Loucy (cell line): ENCODE measurements at regions not wholly inside any gene's neighbourhood (a gene's known extent, or its start where the extent isn't known, plus 50 kb on each side); places are given as distances from the start of the nearest gene placed in this dataset.
A peak's percentile ranks its signal among the peaks of the same experiment; 100 is the strongest.

Experiments
- H2AFZ ChIP-seq: fragments of 200-600 bp; sonication (generic); 2 replicates; pipeline ENCODE4 v1.6.0; 2016; ENCODE audit warnings: antibody characterized with exemption, mild to moderate bottlenecking, low read length, moderate library complexity
- H3F3A ChIP-seq: fragments of 200-600 bp; 2 replicates; pipeline ENCODE4 v1.6.0; 2016; ENCODE audit warnings: antibody characterized with exemption, low read depth, mild to moderate bottlenecking
- H3K27me3 ChIP-seq: fragments of 200-600 bp; sonication (generic); 2 replicates; pipeline ENCODE4 v1.6.1; 2014; ENCODE audit warnings: low read length, mild to moderate bottlenecking; ENCODE audit not compliant: insufficient read depth, poor library complexity, severe bottlenecking
- H3K36me3 ChIP-seq: fragments of 200-600 bp; sonication (generic); 2 replicates; pipeline ENCODE4 v1.6.1; 2016; ENCODE audit warnings: low read length; ENCODE audit not compliant: insufficient read depth
- H3K4me1 ChIP-seq: fragments of 200-600 bp; sonication (generic); 2 replicates; pipeline ENCODE4 v1.5.1; 2014; ENCODE audit warnings: low read length, mild to moderate bottlenecking; ENCODE audit not compliant: insufficient read depth, poor library complexity, severe bottlenecking
- H3K4me2 ChIP-seq: fragments of 200-600 bp; sonication (generic); 2 replicates; pipeline ENCODE4 v1.6.0; 2014; ENCODE audit warnings: antibody characterized with exemption, low read length, low read depth, mild to moderate bottlenecking; ENCODE audit not compliant: poor library complexity, severe bottlenecking
- H3K4me3 ChIP-seq: fragments of 200-600 bp; sonication (generic); 2 replicates; pipeline ENCODE4 v1.5.1; 2014; ENCODE audit warnings: low read length, mild to moderate bottlenecking, mixed read lengths; ENCODE audit not compliant: poor library complexity, severe bottlenecking
- H3K79me2 ChIP-seq: fragments of 200-600 bp; sonication (generic); 2 replicates; pipeline ENCODE4 v1.6.1; 2014; ENCODE audit warnings: low read length; ENCODE audit not compliant: insufficient read depth
- H3K9ac ChIP-seq: fragments of 200-600 bp; sonication (generic); 2 replicates; pipeline ENCODE4 v1.6.0; 2014; ENCODE audit warnings: mild to moderate bottlenecking, low read depth, low read length, moderate library complexity; ENCODE audit not compliant: poor library complexity, severe bottlenecking
- H3K9me2 ChIP-seq: fragments of 200-600 bp; sonication (generic); replicated peaks from 2 replicates; pipeline ENCODE4 v1.6.1; 2016; ENCODE audit warnings: low read depth, low read length, mixed read lengths
- H3K9me3 ChIP-seq: fragments of 200-600 bp; sonication (generic); 2 replicates; pipeline ENCODE4 v1.6.1; 2014; ENCODE audit warnings: mild to moderate bottlenecking, antibody characterized with exemption, low read length, low read depth; ENCODE audit not compliant: insufficient read depth
- H4K20me1 ChIP-seq: fragments of 200-600 bp; sonication (generic); 2 replicates; pipeline ENCODE4 v1.6.0; 2014; ENCODE audit warnings: antibody characterized with exemption, low read length, mild to moderate bottlenecking; ENCODE audit not compliant: insufficient read depth, poor library complexity, severe bottlenecking
- CTCF ChIP-seq: fragments of 200-600 bp; sonication (generic); conservative IDR thresholded peaks from 2 replicates; pipeline ENCODE4 v1.5.1; 2014; ENCODE audit warnings: mild to moderate bottlenecking, antibody characterized with exemption, low read length
- EZH2phosphoT487 ChIP-seq: fragments of 200-600 bp; IDR thresholded peaks from 2 replicates; pipeline ENCODE4 v1.6.1; 2018; ENCODE audit warnings: antibody characterized with exemption, mild to moderate bottlenecking, moderate library complexity, borderline replicate concordance

- H3K4me2 ChIP-seq, result no peak overlapping the region
- H3K79me2 ChIP-seq, result no peaks in the 10 kb centered on the region
- H2AFZ ChIP-seq, result no peak overlapping the region
- TF ChIP-seq EZH2phosphoT487, result no peak
- TF ChIP-seq CTCF, result no peak
- H3F3A ChIP-seq, result no peaks in the 10 kb centered on the region
- no peak overlapping the region for H3K4me3 ChIP-seq
- no peaks in the 10 kb centered on the region for H3K27me3 ChIP-seq
- no peaks in the 10 kb centered on the region for H3K9me3 ChIP-seq
- H3K36me3 ChIP-seq, result no peaks in the 10 kb centered on the region
- H3K4me1 ChIP-seq, result no peaks in the 10 kb centered on the region
- H3K9ac ChIP-seq, result no peak overlapping the region
- no peaks in the 10 kb centered on the region for H3K9me2 ChIP-seq
- no peaks in the 10 kb centered on the region for H4K20me1 ChIP-seq
These were observed 188.0 kb upstream of the PKDCC start for GRCh38 chr2:41859615-41860514.

DNA sequence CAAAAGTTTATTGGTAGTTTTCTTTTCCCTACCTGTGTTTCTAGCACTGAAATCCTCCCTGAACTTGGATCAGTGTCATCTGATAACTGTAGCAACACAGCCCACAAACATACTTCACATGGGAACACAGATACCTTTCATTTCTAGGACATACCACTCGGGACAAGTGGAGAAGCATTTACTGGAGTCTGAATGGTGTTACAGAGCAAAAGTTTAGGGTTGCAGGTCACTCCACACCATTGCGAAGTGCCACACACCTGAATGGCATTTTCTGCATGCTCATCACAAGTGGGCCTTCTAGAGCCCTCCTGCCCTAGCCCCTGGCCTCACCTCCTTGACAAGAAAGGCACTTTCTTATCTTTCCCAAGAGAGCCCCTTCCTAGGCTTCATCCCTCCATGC lies 184.8 kb upstream of the PKDCC start:
- H3K36me3 ChIP-seq, result no peaks in the 10 kb centered on the region
- H2AFZ ChIP-seq, result no peak overlapping the region
- no peaks in the 10 kb centered on the region for H3K9me3 ChIP-seq
- no peak overlapping the region for H3K4me3 ChIP-seq
- no peak overlapping the region for H3K9ac ChIP-seq
- no peaks in the 10 kb centered on the region for H4K20me1 ChIP-seq
- H3K79me2 ChIP-seq, result no peaks in the 10 kb centered on the region
- no peaks in the 10 kb centered on the region for H3F3A ChIP-seq
- no peaks in the 10 kb centered on the region for H3K4me1 ChIP-seq
- TF ChIP-seq CTCF, result no peak
- no peak for TF ChIP-seq EZH2phosphoT487
- no peak overlapping the region for H3K4me2 ChIP-seq
- H3K27me3 ChIP-seq, result no peaks in the 10 kb centered on the region
- no peaks in the 10 kb centered on the region for H3K9me2 ChIP-seq

- Histone ChIP-seq H3K27me3 (no peaks in the 10 kb centered on the region), H4K20me1 (no peaks in the 10 kb centered on the region), H3K9me2 (no peaks in the 10 kb centered on the region), H3K79me2 (no peaks in the 10 kb centered on the region), H3K4me1 (no peaks in the 10 kb centered on the region), H3F3A (no peaks in the 10 kb centered on the region), H2AFZ (no peak overlapping the region), H3K4me3 (no peak overlapping the region), H3K9ac (no peak overlapping the region), H3K9me3 (no peaks in the 10 kb centered on the region), H3K4me2 (no peak overlapping the region), H3K36me3 (no peaks in the 10 kb centered on the region)
- no peak for TF ChIP-seq EZH2phosphoT487
These were observed 182.6 kb upstream of the PKDCC start for GRCh38 chr2:41865263-41865662.

DNA sequence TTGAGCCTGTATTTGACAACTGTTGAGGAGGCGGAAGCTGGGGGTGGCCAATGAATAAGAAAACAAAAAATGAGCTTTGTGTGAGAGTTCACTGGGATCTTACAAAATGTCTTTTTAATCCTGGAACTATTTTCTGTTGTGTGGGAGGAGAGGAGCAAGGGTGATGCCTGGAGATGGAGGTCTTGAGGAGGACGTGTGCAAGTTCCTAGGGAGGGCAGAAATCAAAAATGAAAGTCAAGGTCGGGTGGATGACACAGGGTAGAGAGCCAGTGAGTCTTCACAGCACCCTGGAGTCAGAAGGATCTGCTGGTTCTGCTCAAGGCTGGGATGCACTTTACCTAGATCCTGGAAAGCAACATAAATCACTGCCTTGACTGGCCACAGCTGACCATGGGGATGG lies 180.3 kb upstream of the PKDCC start:
- Histone ChIP-seq H4K20me1 (no peaks in the 10 kb centered on the region), H3K9ac (no peak overlapping the region), H3K36me3 (no peaks in the 10 kb centered on the region), H2AFZ (peak overlapping the region; percentile 67), H3K4me2 (peak overlapping the region; percentile 53), H3F3A (no peaks in the 10 kb centered on the region), H3K4me3 (no peak overlapping the region), H3K27me3 (no peaks in the 10 kb centered on the region), H3K79me2 (no peaks in the 10 kb centered on the region), H3K9me2 (no peaks in the 10 kb centered on the region), H3K9me3 (no peaks in the 10 kb centered on the region), H3K4me1 (peaks cover 1% of the 10 kb centered on the region)
- TF ChIP-seq EZH2phosphoT487, result no peak
- TF ChIP-seq CTCF, result no peak
